ENCODE measurements at regions not wholly inside any gene's neighbourhood (a gene's known extent, or its start where the extent isn't known, plus 50 kb on each side); places are given as distances from the start of the nearest gene placed in this dataset.

DNA sequence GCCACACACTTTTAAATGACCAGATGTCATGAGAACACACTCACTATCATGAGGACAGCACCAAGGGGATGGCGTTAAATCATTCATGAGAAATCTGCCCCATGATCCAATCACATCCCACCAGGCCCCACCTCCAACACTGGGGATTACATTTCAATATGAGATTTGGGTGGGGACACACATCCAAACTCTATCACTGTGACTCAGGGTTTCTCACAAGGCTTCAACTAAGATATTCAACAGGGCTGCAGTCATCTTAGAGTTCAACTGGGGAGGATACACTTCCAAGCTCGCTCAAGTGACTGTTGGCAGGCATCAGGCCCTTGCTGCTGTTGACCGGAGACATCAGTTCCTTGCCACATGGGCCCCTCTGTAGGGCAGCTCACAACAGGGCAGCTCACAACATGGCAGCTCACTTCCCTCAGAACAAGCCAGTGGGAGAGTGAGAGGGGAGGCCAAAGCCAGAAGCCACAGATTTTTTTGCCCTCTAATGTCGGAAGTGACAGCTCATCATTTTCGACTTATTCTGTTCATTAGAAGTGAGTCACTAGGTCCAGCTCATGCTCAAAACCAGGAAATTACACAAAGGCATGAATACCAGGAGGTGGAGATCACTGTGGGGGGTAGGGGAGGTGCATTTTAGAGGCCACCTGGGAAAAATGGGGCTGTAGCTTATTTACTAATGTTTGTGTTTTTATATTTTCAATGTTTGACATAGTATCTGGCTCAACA, 50.8 kb upstream of the PTHLH start (continued):
- peak; percentile 77 to 82 for TF ChIP-seq MAFK (conservative IDR thresholded peaks at IDR 0.05 in 1 of 2, IDR thresholded peaks at IDR 0.05 in 1 of 2; ENCODE audit: low read length in 2 of 2)
- TF ChIP-seq, protein P1, sequence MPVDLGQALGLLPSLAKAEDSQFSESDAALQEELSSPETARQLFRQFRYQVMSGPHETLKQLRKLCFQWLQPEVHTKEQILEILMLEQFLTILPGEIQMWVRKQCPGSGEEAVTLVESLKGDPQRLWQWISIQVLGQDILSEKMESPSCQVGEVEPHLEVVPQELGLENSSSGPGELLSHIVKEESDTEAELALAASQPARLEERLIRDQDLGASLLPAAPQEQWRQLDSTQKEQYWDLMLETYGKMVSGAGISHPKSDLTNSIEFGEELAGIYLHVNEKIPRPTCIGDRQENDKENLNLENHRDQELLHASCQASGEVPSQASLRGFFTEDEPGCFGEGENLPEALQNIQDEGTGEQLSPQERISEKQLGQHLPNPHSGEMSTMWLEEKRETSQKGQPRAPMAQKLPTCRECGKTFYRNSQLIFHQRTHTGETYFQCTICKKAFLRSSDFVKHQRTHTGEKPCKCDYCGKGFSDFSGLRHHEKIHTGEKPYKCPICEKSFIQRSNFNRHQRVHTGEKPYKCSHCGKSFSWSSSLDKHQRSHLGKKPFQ (CRISPR knock-in tag; IDR thresholded peaks at IDR 0.05; ENCODE audit: insufficient replicate concordance) = no peak
- TF ChIP-seq, protein P2, sequence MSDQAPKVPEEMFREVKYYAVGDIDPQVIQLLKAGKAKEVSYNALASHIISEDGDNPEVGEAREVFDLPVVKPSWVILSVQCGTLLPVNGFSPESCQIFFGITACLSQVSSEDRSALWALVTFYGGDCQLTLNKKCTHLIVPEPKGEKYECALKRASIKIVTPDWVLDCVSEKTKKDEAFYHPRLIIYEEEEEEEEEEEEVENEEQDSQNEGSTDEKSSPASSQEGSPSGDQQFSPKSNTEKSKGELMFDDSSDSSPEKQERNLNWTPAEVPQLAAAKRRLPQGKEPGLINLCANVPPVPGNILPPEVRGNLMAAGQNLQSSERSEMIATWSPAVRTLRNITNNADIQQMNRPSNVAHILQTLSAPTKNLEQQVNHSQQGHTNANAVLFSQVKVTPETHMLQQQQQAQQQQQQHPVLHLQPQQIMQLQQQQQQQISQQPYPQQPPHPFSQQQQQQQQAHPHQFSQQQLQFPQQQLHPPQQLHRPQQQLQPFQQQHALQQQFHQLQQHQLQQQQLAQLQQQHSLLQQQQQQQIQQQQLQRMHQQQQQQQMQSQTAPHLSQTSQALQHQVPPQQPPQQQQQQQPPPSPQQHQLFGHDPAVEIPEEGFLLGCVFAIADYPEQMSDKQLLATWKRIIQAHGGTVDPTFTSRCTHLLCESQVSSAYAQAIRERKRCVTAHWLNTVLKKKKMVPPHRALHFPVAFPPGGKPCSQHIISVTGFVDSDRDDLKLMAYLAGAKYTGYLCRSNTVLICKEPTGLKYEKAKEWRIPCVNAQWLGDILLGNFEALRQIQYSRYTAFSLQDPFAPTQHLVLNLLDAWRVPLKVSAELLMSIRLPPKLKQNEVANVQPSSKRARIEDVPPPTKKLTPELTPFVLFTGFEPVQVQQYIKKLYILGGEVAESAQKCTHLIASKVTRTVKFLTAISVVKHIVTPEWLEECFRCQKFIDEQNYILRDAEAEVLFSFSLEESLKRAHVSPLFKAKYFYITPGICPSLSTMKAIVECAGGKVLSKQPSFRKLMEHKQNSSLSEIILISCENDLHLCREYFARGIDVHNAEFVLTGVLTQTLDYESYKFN (CRISPR knock-in tag; conservative IDR thresholded peaks at IDR 0.05) = no peak

DNA sequence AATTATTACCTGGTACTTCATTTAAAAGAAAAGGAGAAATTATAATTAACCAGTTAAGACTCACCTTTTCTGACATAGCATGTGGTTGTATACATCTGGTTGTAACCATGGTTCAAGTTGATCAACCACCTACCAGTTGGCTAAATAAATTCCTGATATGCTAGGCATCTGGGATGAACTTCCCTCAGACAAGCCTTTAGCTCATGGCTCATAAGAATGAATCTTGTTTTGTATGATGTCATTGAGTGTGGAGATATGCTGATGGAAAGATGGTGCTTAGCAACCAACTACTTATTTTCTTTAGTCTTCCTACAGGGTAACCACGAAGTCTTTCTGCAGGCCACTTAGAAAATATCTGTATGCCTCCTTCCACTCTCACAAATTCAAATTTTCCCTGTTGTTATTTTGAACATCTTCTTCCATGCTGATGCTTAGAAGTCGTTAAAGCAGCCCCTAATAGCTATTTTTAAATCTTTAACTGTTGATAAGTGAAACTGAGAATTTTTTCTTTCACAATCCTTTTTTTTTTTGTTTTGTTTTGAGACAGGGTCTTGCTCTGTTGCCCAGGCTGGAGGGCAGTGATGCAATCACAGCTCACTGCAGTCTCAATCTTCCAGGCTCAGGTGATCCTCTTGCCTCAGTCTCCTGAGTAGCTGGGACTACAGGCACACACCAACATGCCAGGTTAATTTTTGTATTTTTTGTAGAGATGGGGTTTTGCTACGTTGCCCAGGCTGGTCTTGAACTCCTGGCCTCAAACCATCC, 51.9 kb upstream of the PTHLH start:
- DNase-seq (ENCODE audit: low spot score) (no peak), ATAC-seq (no peak), FAIRE-seq (no peak)
- no TSS peak for BruUV-seq (replicated peaks)
- intact Hi-C loops (cut with micrococcal nuclease; ENCODE audit: unreplicated experiment) (no loop called here), in situ Hi-C loops (cut with HindIII; ENCODE audit: extremely low pct_ligation_motif_present, low pct_unique_long_range_greater_than_20kb) (no loop called here)
- H3K9me3 ChIP-seq (ENCODE audit: low read length) = no peaks in the 10 kb centered on the region
- ChIA-PET POLR2A (no interaction called here), CTCF (ENCODE audit: low intra/inter-chr PET ratio, low total read pairs) (no interaction called here)
- H3K27ac ChIP-seq (ENCODE audit: extremely low read length, insufficient read depth, low read length) = no peak overlapping the region
- no peak overlapping the region for H3K9ac ChIP-seq (ENCODE audit: insufficient read depth, low read depth, low read length)
- H3K36me3 ChIP-seq (replicated peaks in 1 of 2; ENCODE audit: control insufficient read depth in 1 of 2, insufficient read depth in 2 of 2, low read length in 2 of 2) = no peaks in the 10 kb centered on the region
- H3K4me1 ChIP-seq (ENCODE audit: insufficient read depth, low read length) = peaks cover 30% of the 10 kb centered on the region
- no peaks in the 10 kb centered on the region for H3K79me2 ChIP-seq (ENCODE audit: insufficient read depth, low read length)
- no peak overlapping the region for H3K4me2 ChIP-seq (ENCODE audit: low read depth, low read length)
- 0 out of 5 replicates have a peak, but pooled peaks cover under 1 to 3% of the 10 kb centered on the region in 2 experiments for H3K27me3 ChIP-seq (ENCODE audit: control insufficient read depth in 1 of 2, insufficient read depth in 2 of 2, low read length in 2 of 2)
- H2AFZ ChIP-seq (ENCODE audit: low read length) = no peak overlapping the region
- H4K20me1 ChIP-seq (ENCODE audit: insufficient read depth, low read length) = no peaks in the 10 kb centered on the region
- no peak overlapping the region for H3K4me3 ChIP-seq (replicated peaks in 1 of 3; ENCODE audit: insufficient read depth in 1 of 3, low read depth in 2 of 3, low read length in 3 of 3)
- 3% methylated on average over 3 of the region's 3 CpGs for WGBS (ENCODE audit: low lambda C conversion rate)
- TF ChIP-seq ZNF121 (CRISPR knock-in tag; IDR thresholded peaks at IDR 0.05) (0 out of 2 replicates have a peak, but pooled peaks have one; percentile 19), SETDB1 (CRISPR knock-in tag; IDR thresholded peaks at IDR 0.05; ENCODE audit: borderline replicate concordance) (no peak), ATF7 (IDR thresholded peaks at IDR 0.05) (peak; percentile 44; the same call in 1 of the 2 replicates), ATF7 (CRISPR knock-in tag; IDR thresholded peaks at IDR 0.05) (no peak)
